Transverse colon (tissue), 4 donors: ENCODE measurements at regions not wholly inside any gene's neighbourhood (a gene's known extent, or its start where the extent isn't known, plus 50 kb on each side); places are given as distances from the start of the nearest gene placed in this dataset.

Experiments used
- DNase-seq: peaks from one replicate; pipeline ENCODE4 v3.0.0-alpha.2; 2019
- H3K27ac ChIP-seq, 4 donors: fragments of 200-600 bp; sonication (generic); 2 replicates each; pipeline ENCODE4 v1.5.1; 2016 to 2018; ENCODE audit warnings: inconsistent platforms in 4 of 4
- H3K27me3 ChIP-seq: fragments of 200-600 bp; sonication (generic); 2 replicates; pipeline ENCODE4 v1.5.1; 2017; ENCODE audit warnings: inconsistent platforms
- H3K36me3 ChIP-seq, 4 donors: fragments of 200-600 bp; sonication (generic); 2 replicates each; pipeline ENCODE4 v1.5.1; 2017 to 2019; ENCODE audit warnings: inconsistent platforms in 4 of 4
- H3K4me1 ChIP-seq, 4 donors: fragments of 200-600 bp; sonication (generic); 2 replicates each; pipeline ENCODE4 v1.5.1; 2017 to 2020; ENCODE audit warnings: inconsistent platforms in 4 of 4
- H3K4me3 ChIP-seq, 4 donors: fragments of 200-600 bp; sonication (generic); 1 replicate in 1 of 4; 2 replicates in 3 of 4; pipeline versions ENCODE4 v1.5.1 to v1.6.1; 2017 to 2019; ENCODE audit warnings: inconsistent platforms in 4 of 4
- H3K9me3 ChIP-seq, 2 donors: fragments of 200-600 bp; sonication (generic); 2 replicates each; pipeline ENCODE4 v1.5.1; 2017 to 2019; ENCODE audit warnings: inconsistent platforms in 2 of 2
- EP300 ChIP-seq: sonication (generic); formaldehyde crosslinking; IDR thresholded peaks from one replicate; pipeline ENCODE4 v1.6.1; 2017; ENCODE audit warnings: antibody characterized with exemption, low read depth
- POLR2A ChIP-seq: fragments of 450-650 bp; IDR thresholded peaks from one replicate; pipeline ENCODE4 v1.6.1; 2016; ENCODE audit warnings: antibody characterized with exemption, mild to moderate bottlenecking, moderate library complexity
- POLR2AphosphoS5 ChIP-seq, 3 donors: sonication (generic); formaldehyde crosslinking; IDR thresholded peaks; one replicate each; pipeline ENCODE4 v1.6.1; 2016; ENCODE audit warnings: antibody characterized with exemption in 3 of 3
- WGBS, 2 donors: methylation state at CpG; one replicate each; pipeline ENCODE4 v1.1.5; 2018; ENCODE audit warnings: low coverage in 1 of 2; 5-methylcytosine and 5-hydroxymethylcytosine counted together
- in situ Hi-C, 4 donors: fragments of 200-750 bp; cut with MboI; loops; one replicate each; pipeline versions ENCODE4 v1.15.0 to v1.15.1; 2017; ENCODE audit warnings: low sequenced_read_pairs in 3 of 4, low pct_ligation_motif_present in 1 of 4, low pct_unique_long_range_greater_than_20kb in 1 of 4
- intact Hi-C: fragments of 100-400 bp; cut with DNase I; formaldehyde crosslinking; loops from one replicate; pipeline ENCODE4 v1.15.1; 2023; ENCODE audit warnings: low total_unique reads
- TF ChIP-seq, protein P1 (sequence below), 5 experiments: fragments of 200-600 bp in 3 of 5; fragments of 450-650 bp in 2 of 5; sonication (generic) in 3 of 5; IDR thresholded peaks; 1 replicate in 2 of 5; 2 replicates in 3 of 5; pipeline ENCODE4 v1.5.1; 2016 to 2017; ENCODE audit warnings: antibody characterized with exemption in 5 of 5, inconsistent platforms in 3 of 5, mild to moderate bottlenecking in 2 of 5, moderate library complexity in 1 of 5

DNA sequence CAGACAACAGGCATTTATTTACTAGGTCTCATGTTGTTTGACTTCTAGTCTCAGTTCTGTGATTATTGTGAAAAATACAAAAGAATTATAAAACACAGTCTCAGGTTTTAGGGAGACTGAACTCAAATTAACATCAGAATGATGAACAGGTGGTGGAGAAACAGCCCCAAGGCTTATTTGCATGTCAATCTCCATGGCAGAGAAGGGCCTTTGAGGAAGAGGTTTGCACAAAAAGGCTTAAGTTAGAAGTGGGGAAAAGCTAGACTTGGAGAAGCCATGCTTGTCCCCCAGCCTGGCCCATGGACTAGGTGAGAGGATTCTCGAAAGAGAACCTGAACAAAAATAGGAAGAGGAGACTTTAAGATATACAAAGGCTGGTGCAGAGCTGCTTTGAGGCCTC, 183.3 kb downstream of the EDN1 start:
- DNase-seq, result no peak
- Histone ChIP-seq H3K4me1 (peaks cover 0 to 9% (median 0%) of the 10 kb centered on the region in 4 donors), H3K9me3 (no peaks in the 10 kb centered on the region), H3K27me3 (no peaks in the 10 kb centered on the region), H3K27ac (no peak overlapping the region), H3K4me3 (no peak overlapping the region), H3K36me3 (no peaks in the 10 kb centered on the region)
- 50 to 81% methylated on average over 1 of the region's 1 CpG for WGBS, 2 donors
- TF ChIP-seq POLR2AphosphoS5 (IDR thresholded peaks at IDR 0.05) (no peak), POLR2A (no peak), EP300 (no peak)
- TF ChIP-seq, protein P1, sequence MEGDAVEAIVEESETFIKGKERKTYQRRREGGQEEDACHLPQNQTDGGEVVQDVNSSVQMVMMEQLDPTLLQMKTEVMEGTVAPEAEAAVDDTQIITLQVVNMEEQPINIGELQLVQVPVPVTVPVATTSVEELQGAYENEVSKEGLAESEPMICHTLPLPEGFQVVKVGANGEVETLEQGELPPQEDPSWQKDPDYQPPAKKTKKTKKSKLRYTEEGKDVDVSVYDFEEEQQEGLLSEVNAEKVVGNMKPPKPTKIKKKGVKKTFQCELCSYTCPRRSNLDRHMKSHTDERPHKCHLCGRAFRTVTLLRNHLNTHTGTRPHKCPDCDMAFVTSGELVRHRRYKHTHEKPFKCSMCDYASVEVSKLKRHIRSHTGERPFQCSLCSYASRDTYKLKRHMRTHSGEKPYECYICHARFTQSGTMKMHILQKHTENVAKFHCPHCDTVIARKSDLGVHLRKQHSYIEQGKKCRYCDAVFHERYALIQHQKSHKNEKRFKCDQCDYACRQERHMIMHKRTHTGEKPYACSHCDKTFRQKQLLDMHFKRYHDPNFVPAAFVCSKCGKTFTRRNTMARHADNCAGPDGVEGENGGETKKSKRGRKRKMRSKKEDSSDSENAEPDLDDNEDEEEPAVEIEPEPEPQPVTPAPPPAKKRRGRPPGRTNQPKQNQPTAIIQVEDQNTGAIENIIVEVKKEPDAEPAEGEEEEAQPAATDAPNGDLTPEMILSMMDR (IDR thresholded peaks at IDR 0.05), result no peak
- in situ Hi-C loops (no loop called here), intact Hi-C loops (no loop called here)

GRCh38 chr6:12474167-12475140, 184.3 kb downstream of the EDN1 start:
- Histone ChIP-seq H3K4me3 (no peak overlapping the region), H3K36me3 (no peaks in the 10 kb centered on the region), H3K27me3 (no peaks in the 10 kb centered on the region), H3K27ac (no peak overlapping the region), H3K9me3 (no peaks in the 10 kb centered on the region), H3K4me1 (peaks cover 0 to 9% (median 0%) of the 10 kb centered on the region in 4 donors)
- intact Hi-C loops, result no loop called here
- in situ Hi-C loops, result no loop called here
- TF ChIP-seq EP300 (no peak), POLR2AphosphoS5 (IDR thresholded peaks at IDR 0.05) (no peak), POLR2A (no peak)
- TF ChIP-seq, protein P1 (IDR thresholded peaks at IDR 0.05), result no peak
- DNase-seq, result no peak
- 76 to 80% methylated on average over 3 to 7 of the region's 7 CpGs for WGBS, 2 donors

GRCh38 chr6:12476484-12476883, 186.3 kb downstream of the EDN1 start:
- intact Hi-C loops (no loop called here), in situ Hi-C loops (no loop called here)
- no peak for DNase-seq
- Histone ChIP-seq H3K9me3 (no peaks in the 10 kb centered on the region), H3K36me3 (no peaks in the 10 kb centered on the region), H3K4me3 (no peak overlapping the region), H3K27ac (no peak overlapping the region), H3K27me3 (no peaks in the 10 kb centered on the region), H3K4me1 (peaks cover 0 to 9% (median 0%) of the 10 kb centered on the region in 4 donors)
- TF ChIP-seq EP300 (no peak), POLR2AphosphoS5 (IDR thresholded peaks at IDR 0.05) (no peak), POLR2A (no peak)
- TF ChIP-seq, protein P1 (IDR thresholded peaks at IDR 0.05), result no peak

DNA sequence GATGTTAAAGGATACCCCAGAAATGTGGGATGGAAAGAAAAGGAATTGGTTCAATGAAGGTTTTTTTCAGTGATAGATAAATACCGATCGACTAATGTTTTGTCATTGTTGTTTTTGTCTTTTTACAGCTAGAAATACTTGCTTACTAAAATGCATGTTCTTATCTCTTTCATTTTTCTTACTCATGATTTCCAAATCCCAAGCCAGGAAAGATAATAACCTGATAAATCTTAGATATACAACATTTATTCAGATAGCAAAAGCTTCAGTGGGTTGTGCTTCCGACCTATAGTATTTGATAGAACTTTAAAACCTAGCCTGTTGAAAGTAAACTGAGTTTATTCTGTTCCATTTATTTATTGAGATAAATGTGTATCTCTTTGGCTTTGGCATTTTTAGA, 187.5 kb downstream of the EDN1 start:
- 88 to 91% methylated on average over 3 of the region's 3 CpGs for WGBS, 2 donors
- no peak overlapping the region for H3K27ac ChIP-seq
- intact Hi-C loops, result no loop called here
- H3K4me3 ChIP-seq, result no peak overlapping the region
- in situ Hi-C loops, result no loop called here
- TF ChIP-seq POLR2AphosphoS5 (IDR thresholded peaks at IDR 0.05), result no peak
- TF ChIP-seq, protein P1 (IDR thresholded peaks at IDR 0.05), result no peak
- no peak for TF ChIP-seq POLR2A
- TF ChIP-seq EP300, result no peak
- H3K4me1 ChIP-seq, result peaks cover 0 to 9% (median 0%) of the 10 kb centered on the region in 4 donors
- H3K27me3 ChIP-seq, result no peaks in the 10 kb centered on the region
- no peaks in the 10 kb centered on the region for H3K9me3 ChIP-seq
- H3K36me3 ChIP-seq, result no peaks in the 10 kb centered on the region
- no peak for DNase-seq
